ENCODE measurements at regions not wholly inside any gene's neighbourhood (a gene's known extent, or its start where the extent isn't known, plus 50 kb on each side); places are given as distances from the start of the nearest gene placed in this dataset.

- no peak for DNase-seq (ENCODE audit: low read depth)
Measured at GRCh38 chr12:24603371-24603770, 345.5 kb downstream of the BCAT1 start.

GRCh38 chr12:24600996-24601395 is 347.9 kb downstream of the BCAT1 start:
- peak; percentile 90 for DNase-seq (ENCODE audit: low read depth)

GRCh38 chr12:24600551-24600950 is 348.4 kb downstream of the BCAT1 start:
- DNase-seq (ENCODE audit: low read depth) = no peak

GRCh38 chr12:24599736-24600135 is 349.2 kb downstream of the BCAT1 start:
- DNase-seq (ENCODE audit: low read depth) = no peak

DNA sequence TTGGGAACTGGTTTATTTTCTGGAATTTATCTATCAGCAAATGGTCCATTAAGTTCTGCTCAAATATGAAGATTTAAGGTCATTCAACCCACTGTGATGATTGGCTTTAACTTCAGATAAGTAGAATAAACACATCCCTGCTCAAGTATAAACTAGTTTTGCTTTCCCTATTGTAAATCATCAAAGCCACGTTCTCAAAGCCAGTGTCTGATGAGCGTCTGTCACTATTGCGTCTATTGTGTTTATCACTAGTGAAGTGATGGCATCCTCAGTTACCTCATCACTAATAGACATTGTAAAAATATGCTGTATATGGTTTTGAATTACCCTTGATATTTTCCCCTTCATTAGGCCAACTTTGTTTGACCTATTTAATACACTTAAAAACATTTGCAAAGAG is 351.3 kb downstream of the BCAT1 start:
- no peak for DNase-seq (ENCODE audit: low read depth)

- peak; percentile 53 for DNase-seq (ENCODE audit: low read depth)
Measured at GRCh38 chr12:24596768-24597388, 352.0 kb downstream of the BCAT1 start.

DNA sequence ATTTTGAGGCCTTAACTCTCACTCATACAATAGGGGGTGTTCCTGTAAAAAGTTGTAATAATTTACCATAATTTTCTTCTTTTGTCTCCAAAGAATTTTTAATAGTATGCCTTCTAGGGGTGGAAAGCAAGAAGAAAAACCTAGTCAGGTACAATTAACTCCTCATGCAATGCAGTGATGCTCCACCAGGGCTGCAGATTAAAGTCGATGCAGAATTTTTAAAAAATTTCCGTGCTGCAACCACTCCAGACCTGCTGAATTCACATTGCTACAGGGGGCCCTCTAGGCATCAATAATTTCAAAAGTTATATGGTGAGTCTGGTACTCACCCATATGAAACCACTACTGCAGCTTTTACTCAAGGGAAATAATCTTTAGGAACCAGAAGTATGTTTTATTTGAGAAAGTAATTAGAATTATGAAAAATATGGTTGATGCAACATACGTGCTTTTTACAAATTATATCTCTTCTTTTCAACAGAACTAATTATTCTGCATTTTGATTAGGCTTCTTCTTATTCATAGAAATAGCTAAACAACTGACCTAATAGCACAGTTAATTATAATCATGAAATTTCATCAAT is 353.2 kb downstream of the BCAT1 start:
- peak; percentile 19 for DNase-seq (ENCODE audit: low read depth)

DNA sequence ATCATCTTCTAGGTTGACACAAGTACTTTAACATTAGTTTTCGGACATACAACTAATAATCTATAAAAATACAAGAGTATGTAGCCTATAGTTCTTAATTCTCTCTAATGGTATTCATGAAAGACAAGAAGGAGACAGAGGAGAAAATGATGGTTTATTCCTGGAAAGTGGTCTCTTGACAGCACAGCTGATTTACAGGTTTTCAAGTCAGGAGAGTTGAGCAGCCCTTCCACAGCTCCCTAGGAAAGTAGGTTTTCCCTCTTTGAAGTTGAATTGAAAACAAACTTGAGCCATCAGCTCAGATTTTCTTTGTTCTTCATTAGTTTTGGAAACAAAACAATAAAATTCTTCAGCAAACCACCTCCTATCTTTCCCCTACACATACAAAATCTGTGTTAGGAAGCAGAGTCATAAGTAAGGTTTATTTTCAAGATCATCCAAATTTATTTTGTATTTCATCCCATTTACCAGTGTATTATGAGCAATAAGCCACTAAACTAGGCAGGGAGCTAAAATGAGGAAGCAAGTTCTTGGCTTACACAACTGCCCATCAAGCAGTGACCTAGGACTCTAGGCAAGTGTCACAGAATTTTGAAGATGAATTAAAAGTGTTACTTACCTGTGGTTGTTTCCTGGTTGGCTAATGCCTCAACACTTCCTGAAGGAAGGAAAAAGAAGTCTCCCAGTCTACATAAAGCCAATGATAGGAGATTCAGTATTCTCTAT is 357.0 kb downstream of the BCAT1 start:
- no peak for DNase-seq (ENCODE audit: low read depth)

GRCh38 chr12:24591079-24591626 is 357.7 kb downstream of the BCAT1 start:
- no peak for DNase-seq (ENCODE audit: low read depth)

- DNase-seq (ENCODE audit: low read depth) = no peak
Measured at GRCh38 chr12:24586293-24586692, 362.6 kb downstream of the BCAT1 start.

DNA sequence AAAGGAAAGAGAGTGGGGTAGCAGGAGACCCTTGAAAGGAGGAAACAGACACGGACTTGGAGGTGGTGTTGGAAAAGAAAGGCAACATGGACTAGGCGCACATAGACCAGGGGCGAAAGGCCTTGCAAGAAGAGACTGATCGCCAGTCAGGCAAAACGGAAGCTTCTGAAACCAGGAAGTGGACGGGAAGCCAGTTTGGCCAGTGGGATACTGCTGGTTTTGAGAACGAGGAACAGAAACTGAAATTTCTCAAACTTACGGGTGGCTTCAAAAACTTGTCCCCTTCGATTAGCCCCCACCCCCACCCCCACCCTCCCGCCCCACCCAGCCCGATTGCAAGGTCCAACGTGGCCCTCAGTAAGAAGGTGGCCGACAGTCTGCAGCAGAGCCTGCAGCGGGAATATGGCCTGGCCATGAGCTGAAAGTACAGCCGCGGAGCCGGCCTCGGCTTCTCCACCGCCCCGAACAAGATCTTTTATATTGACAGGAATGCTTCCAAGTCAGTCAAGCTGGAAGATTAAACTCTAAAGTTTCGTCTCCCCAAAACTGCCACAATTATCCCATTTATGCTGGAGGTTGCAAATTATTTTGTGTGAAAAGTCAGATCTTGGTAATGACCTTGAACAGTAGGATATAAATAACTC is 364.7 kb downstream of the BCAT1 start:
- no peak for DNase-seq (ENCODE audit: low read depth)

GRCh38 chr12:24582954-24583601 is 365.8 kb downstream of the BCAT1 start:
- DNase-seq (ENCODE audit: low read depth) = no peak

- DNase-seq (ENCODE audit: low read depth) = no peak
Measured at GRCh38 chr12:24574538-24574937, 374.4 kb downstream of the BCAT1 start.

- no peak for DNase-seq (ENCODE audit: low read depth)
Measured at GRCh38 chr12:24573621-24574020, 375.3 kb downstream of the BCAT1 start.

DNA sequence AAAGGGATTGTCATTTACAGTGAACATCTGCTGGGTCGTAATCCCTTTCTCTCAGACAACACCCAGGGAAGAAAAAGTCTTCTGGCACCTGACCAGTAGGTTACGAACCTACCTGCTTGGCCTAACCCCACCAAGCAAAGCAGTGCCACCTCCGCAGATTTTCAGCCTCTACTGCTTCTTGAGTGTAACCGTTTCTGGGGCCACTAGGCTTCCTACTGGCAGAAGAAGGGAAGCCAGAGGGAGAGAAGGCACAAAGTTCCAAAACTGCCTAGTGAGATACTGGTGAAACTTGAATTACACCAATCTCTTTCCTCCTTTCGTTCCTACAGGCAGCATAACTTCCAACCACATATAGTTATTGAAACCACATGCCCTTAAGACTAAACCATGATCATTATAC is 383.6 kb downstream of the BCAT1 start:
- DNase-seq (ENCODE audit: low read depth) = no peak

DNA sequence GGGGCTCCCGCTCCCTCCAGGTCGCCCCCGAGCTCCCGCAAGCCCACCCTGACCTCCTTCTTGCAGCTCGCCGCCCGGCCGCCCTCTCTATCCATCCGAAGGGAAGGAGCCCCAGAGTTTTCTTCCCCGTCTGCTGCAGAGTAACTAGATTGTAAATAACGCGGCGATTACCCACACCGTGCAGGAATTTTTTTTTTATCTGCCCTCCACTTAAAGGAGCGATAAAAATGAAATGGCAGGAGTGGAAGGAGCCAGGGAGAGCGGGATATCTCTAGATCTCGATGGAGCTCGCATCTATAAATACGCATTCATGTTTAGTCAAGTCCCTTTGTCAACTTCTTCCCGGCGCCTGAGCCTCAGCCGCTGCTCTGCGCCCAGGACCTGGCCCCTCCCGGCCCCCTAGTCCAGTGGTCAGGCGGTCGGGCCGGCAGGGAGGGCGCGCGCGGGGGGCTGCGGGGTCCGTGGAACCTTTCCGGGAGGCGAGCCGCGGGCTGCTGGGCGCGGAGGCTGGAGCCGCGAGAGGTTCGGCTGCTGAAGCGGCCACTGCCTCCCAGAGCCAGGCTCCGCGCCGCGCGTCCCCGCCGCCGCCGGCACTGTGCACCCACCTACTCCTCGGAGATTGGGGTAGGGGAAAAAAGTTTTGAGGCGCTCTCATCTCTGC is 386.0 kb downstream of the BCAT1 start:
- peak; percentile 68 for DNase-seq (ENCODE audit: low read depth)

DNA sequence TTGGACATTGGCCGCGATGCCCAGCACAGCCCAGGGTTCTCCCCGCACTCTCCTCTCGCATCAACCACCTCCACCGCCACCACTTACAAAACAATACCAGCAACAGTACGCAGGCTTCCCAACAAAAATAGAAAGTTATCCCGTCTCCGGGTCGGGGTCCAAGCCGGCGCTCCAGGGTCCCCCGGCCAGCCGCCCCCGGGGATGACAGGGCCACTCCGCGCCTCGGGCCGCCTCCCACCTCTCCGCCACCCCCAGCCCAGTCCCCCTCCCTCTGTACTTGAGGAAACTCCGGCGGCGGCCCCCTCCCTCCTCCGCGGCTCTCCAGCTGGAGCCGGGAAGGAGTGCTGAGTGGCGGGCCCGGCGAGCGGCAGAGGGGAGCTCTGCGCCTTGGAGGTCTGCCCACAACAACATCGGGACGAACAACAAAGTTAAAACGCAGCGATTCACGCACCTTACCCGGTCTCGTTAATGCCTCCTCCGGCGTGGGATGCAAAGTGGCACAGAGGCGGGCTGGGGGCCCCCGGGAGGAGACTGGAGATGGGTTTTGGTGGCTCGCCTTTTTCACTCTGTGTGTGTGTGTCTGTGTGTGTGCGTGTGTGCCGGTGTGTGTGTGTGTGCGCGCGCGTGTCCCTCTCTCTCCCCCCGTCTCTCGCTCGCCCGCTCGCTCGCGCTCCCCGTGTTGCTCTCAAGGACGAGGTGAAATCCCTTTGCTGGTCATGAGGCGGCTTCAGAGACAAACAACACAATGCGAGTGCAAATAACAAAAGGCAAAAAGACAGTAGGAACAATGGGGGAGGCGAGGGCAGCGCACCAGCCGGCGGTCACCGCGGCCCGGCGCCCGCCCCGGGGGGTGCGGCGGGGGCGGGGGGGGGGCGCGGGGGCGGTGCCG is 386.8 kb downstream of the BCAT1 start:
- DNase-seq (ENCODE audit: low read depth) = peak; percentile 63

DNA sequence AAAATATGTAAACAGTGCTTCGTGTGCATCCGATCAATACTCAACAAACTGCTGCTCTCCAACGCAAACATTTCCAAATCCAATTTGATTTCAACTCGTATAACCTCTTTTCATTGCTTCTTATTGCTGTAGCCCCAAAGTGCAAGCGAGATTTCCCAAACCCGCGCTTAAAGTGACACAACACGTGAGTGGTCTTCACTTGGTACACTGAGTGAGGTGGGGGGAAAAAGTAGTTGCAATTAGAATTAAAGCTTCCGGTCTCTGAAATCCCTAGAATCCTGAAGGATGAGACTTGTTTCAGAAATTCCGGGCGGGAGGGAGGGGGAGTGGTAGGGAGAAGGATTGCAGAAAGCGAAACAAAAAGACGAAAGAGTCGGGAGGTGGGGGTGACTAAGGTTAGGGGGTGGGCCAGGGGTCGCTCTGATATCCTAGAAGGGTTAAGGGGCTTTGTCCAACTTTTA is 387.5 kb downstream of the BCAT1 start:
- DNase-seq (ENCODE audit: low read depth) = peak; percentile 67

- peak; percentile 22 for DNase-seq (ENCODE audit: low read depth)
Measured at GRCh38 chr12:24560831-24561271, 388.1 kb downstream of the BCAT1 start.

- peak; percentile 42 for DNase-seq (ENCODE audit: low read depth)
Measured at GRCh38 chr12:24560192-24560775, 388.6 kb downstream of the BCAT1 start.
